IMR-90 (cell line): ENCODE measurements at regions not wholly inside any gene's neighbourhood (a gene's known extent, or its start where the extent isn't known, plus 50 kb on each side); places are given as distances from the start of the nearest gene placed in this dataset.

ENCODE experiments used
- ATAC-seq: fragments of 200-7000 bp; cut with Tn5 transposase; 2 replicates; pipeline ENCODE4 v1.9.1; 2020; ENCODE audit warnings: low read depth, mild to moderate bottlenecking, moderate library complexity
- BruUV-seq: library from RNA; stranded (reverse); fragments of 400-500 nt; replicated peaks from 2 replicates; lab custom pipeline; 2021; lab: Mats Ljungman, UMichigan
- CTCF ChIA-PET: fragments of 300-600 bp; formaldehyde crosslinking; extraction: SDS; loops from one replicate; lab custom pipeline; 2021; ENCODE audit warnings: antibody characterized with exemption; lab: Yijun Ruan, JAX
- POLR2A ChIA-PET: fragments of 300-600 bp; sonication (Branson Sonifier 250); formaldehyde crosslinking; loops from one replicate; lab custom pipeline; 2022; ENCODE audit warnings: antibody characterized with exemption; ENCODE audit not compliant: unreplicated experiment; lab: Charles Lee
- DNase-seq: peaks from one replicate; pipeline ENCODE4 v3.0.0; 2013
- H2AFZ ChIP-seq: replicated peaks from 2 replicates; pipeline ENCODE3; 2013; ENCODE audit warnings: low read length, mild to moderate bottlenecking; ENCODE audit not compliant: poor library complexity
- H2AK5ac ChIP-seq: 2 replicates; pipeline ENCODE4 v1.6.1; 2013; ENCODE audit warnings: low read depth, low read length, inconsistent platforms
- H2AK9ac ChIP-seq: replicated peaks from 2 replicates; pipeline ENCODE3; 2013; ENCODE audit warnings: mild to moderate bottlenecking, low read depth, low read length, moderate library complexity; ENCODE audit not compliant: poor library complexity
- H2BK120ac ChIP-seq: 2 replicates; pipeline ENCODE4 v1.6.1; 2013; ENCODE audit warnings: low read depth, low read length, inconsistent platforms
- H2BK15ac ChIP-seq: 3 replicates; pipeline ENCODE4 v1.6.1; 2013; ENCODE audit warnings: low read depth, low read length, inconsistent platforms
- H2BK20ac ChIP-seq: 2 replicates; pipeline ENCODE4 v1.6.1; 2013; ENCODE audit warnings: low read depth, mild to moderate bottlenecking, inconsistent platforms, low read length, moderate library complexity
- H2BK5ac ChIP-seq: 2 replicates; pipeline ENCODE4 v1.6.1; 2013; ENCODE audit warnings: mild to moderate bottlenecking, low read depth, low read length, inconsistent platforms; ENCODE audit not compliant: poor library complexity, severe bottlenecking
- H3K14ac ChIP-seq: replicated peaks from 2 replicates; pipeline ENCODE4 v1.6.1; 2013; ENCODE audit warnings: low read depth, low read length, inconsistent platforms
- H3K18ac ChIP-seq: 2 replicates; pipeline ENCODE4 v1.6.1; 2013; ENCODE audit warnings: low read depth, low read length, control low read depth
- H3K23ac ChIP-seq: 2 replicates; pipeline ENCODE4 v1.6.1; 2013; ENCODE audit warnings: low read depth, low read length, inconsistent platforms
- H3K27ac ChIP-seq: 2 replicates; pipeline ENCODE4 v1.5.1; 2013; ENCODE audit warnings: mild to moderate bottlenecking, control low read depth, low read length; ENCODE audit not compliant: insufficient read depth
- H3K27me3 ChIP-seq: 2 replicates; pipeline ENCODE4 v1.6.1; 2013; ENCODE audit warnings: low read length; ENCODE audit not compliant: control insufficient read depth, insufficient read depth
- H3K36me3 ChIP-seq: 2 replicates; pipeline ENCODE4 v1.6.1; 2013; ENCODE audit warnings: low read length, mixed read lengths; ENCODE audit not compliant: control insufficient read depth, insufficient read depth
- H3K4ac ChIP-seq: 2 replicates; pipeline ENCODE4 v1.6.1; 2013; ENCODE audit warnings: low read depth, low read length, inconsistent platforms
- H3K4me1 ChIP-seq: 2 replicates; pipeline ENCODE4 v1.6.1; 2013; ENCODE audit warnings: low read length, mixed read lengths; ENCODE audit not compliant: control insufficient read depth, insufficient read depth
- H3K4me2 ChIP-seq: 2 replicates; pipeline ENCODE4 v1.6.1; 2013; ENCODE audit warnings: low read depth, mild to moderate bottlenecking, control low read depth, low read length, moderate library complexity
- H3K4me3 ChIP-seq: 2 replicates; pipeline ENCODE4 v1.5.1; 2013; ENCODE audit warnings: low read depth, mild to moderate bottlenecking, control low read depth, low read length, moderate library complexity; ENCODE audit not compliant: insufficient read depth
- H3K56ac ChIP-seq: 2 replicates; pipeline ENCODE4 v1.6.1; 2013; ENCODE audit warnings: low read length, inconsistent platforms; ENCODE audit not compliant: insufficient read depth; ENCODE audit errors: extremely low read depth
- H3K79me1 ChIP-seq, 2 experiments: 2 replicates each; pipeline ENCODE4 v1.6.1; 2013; ENCODE audit warnings: low read length in 2 of 2, inconsistent platforms in 1 of 2, low read depth in 1 of 2
- H3K9ac ChIP-seq: 2 replicates; pipeline ENCODE4 v1.6.1; 2013; ENCODE audit warnings: low read depth, low read length, control low read depth
- H3K9me1 ChIP-seq: 2 replicates; pipeline ENCODE4 v1.6.1; 2013; ENCODE audit warnings: low read length, inconsistent platforms; ENCODE audit not compliant: insufficient read depth
- H3K9me3 ChIP-seq: 2 replicates; pipeline ENCODE4 v1.6.1; 2013; ENCODE audit warnings: low read length; ENCODE audit not compliant: control insufficient read depth, insufficient read depth
- H4K20me1 ChIP-seq: 2 replicates; pipeline ENCODE4 v1.6.1; 2013; ENCODE audit warnings: low read length, inconsistent platforms; ENCODE audit not compliant: insufficient read depth
- H4K5ac ChIP-seq: 2 replicates; pipeline ENCODE4 v1.6.1; 2013; ENCODE audit warnings: mild to moderate bottlenecking, low read depth, low read length, control low read depth
- H4K8ac ChIP-seq, 2 experiments: 2 replicates each; pipeline ENCODE4 v1.6.1; 2013; ENCODE audit warnings: low read depth in 2 of 2, low read length in 2 of 2, control low read depth in 1 of 2, inconsistent platforms in 1 of 2
- H4K91ac ChIP-seq: 2 replicates; pipeline ENCODE4 v1.6.1; 2013; ENCODE audit warnings: low read depth, low read length, inconsistent platforms; ENCODE audit not compliant: insufficient read depth
- BHLHE40 ChIP-seq: fragments of 150-350 bp; IDR thresholded peaks from 2 replicates; pipeline ENCODE4 v1.6.1; 2016; ENCODE audit warnings: mild to moderate bottlenecking, low read depth, low read length
- CEBPB ChIP-seq: IDR thresholded peaks from 2 replicates; pipeline ENCODE4 v1.6.1; 2012; ENCODE audit warnings: low read depth, low read length, improper control_type of control experiment
- CHD1 ChIP-seq: IDR thresholded peaks from 2 replicates; pipeline ENCODE4 v1.6.1; 2012; ENCODE audit warnings: low read depth, low read length, improper control_type of control experiment
- FOS ChIP-seq: fragments of 150-350 bp; IDR thresholded peaks from 2 replicates; pipeline ENCODE4 v1.6.1; 2016; ENCODE audit warnings: low read depth, low read length
- MAFK ChIP-seq: IDR thresholded peaks from 2 replicates; pipeline ENCODE4 v1.6.1; 2012; ENCODE audit warnings: low read depth, low read length, improper control_type of control experiment
- MAZ ChIP-seq: IDR thresholded peaks from 2 replicates; pipeline ENCODE4 v1.6.1; 2012; ENCODE audit warnings: low read depth, mild to moderate bottlenecking, low read length, improper control_type of control experiment, moderate library complexity, borderline replicate concordance
- NFE2L2 ChIP-seq: fragments of 150-350 bp; IDR thresholded peaks from 2 replicates; pipeline ENCODE4 v1.6.1; 2016; ENCODE audit warnings: low read depth, mild to moderate bottlenecking, low read length
- POLR2A ChIP-seq: IDR thresholded peaks from 2 replicates; pipeline ENCODE4 v1.6.1; 2012; ENCODE audit warnings: mild to moderate bottlenecking, low read depth, low read length
- RAD21 ChIP-seq: IDR thresholded peaks from 2 replicates; pipeline ENCODE4 v1.6.1; 2012; ENCODE audit warnings: low read length, improper control_type of control experiment
- RCOR1 ChIP-seq: IDR thresholded peaks from 2 replicates; pipeline ENCODE4 v1.6.1; 2012; ENCODE audit warnings: mild to moderate bottlenecking, low read length, improper control_type of control experiment; ENCODE audit not compliant: insufficient replicate concordance
- RFX5 ChIP-seq: IDR thresholded peaks from 2 replicates; pipeline ENCODE4 v1.8.0; 2012; ENCODE audit warnings: low read depth, mild to moderate bottlenecking, low read length, moderate library complexity
- WGBS, 2 experiments: methylation state at CpG; one replicate each; pipeline versions ENCODE4 v1.1.5 to v1.1.7; 2013; ENCODE audit warnings: missing lambda C conversion rate in 2 of 2; ENCODE audit not compliant: insufficient read length in 1 of 2; ENCODE audit errors: extremely low coverage in 2 of 2; 5-methylcytosine and 5-hydroxymethylcytosine counted together
- dilution Hi-C: fragments of 300-500 bp; cut with HindIII; formaldehyde crosslinking; loops from one replicate; pipeline ENCODE4 v1.14.3; 2018; ENCODE audit warnings: low sequenced_read_pairs; ENCODE audit not compliant: unreplicated experiment
- in situ Hi-C: fragments of 300-500 bp; cut with MboI; formaldehyde crosslinking; loops from 3 replicates; pipeline ENCODE4 v1.14.3; 2019; ENCODE audit warnings: low sequenced_read_pairs, inconsistent platforms, mixed read lengths
- intact Hi-C: fragments of 100-400 bp; cut with micrococcal nuclease; formaldehyde crosslinking; loops from 2 replicates; pipeline ENCODE4 v1.10.0; 2022
- TF ChIP-seq, protein P1 (sequence below): conservative IDR thresholded peaks from 2 replicates; pipeline ENCODE4 v1.5.1; 2012; ENCODE audit warnings: mild to moderate bottlenecking, low read depth, low read length, improper control_type of control experiment

DNA sequence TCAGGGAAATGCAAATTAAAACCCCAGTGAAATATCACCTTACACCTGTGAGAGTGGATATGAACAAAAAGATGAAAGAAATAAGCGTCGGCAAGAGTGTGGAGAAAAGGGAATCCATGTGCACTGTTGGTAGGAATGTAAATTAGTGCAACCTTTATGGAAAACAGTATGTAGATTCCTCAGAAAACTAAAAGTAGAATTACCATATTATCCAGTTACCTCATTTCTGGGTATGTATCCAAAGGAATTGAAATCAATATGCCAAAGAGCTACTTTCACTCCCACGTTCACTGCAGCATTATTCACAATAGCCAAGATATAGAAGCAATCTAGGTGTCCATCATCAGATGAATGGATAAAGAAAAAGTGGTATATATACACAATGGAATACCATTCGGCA lies 246.0 kb upstream of the ARHGAP20 start:
- no TSS peak for BruUV-seq
- intact Hi-C loops (no loop called here), dilution Hi-C loops (no loop called here), in situ Hi-C loops (no loop called here)
- no peak overlapping the region for H2BK15ac ChIP-seq
- POLR2A ChIA-PET, result no interaction called here
- no peak overlapping the region for H4K8ac ChIP-seq
- H3K27ac ChIP-seq, result no peak overlapping the region
- H2BK120ac ChIP-seq, result no peak overlapping the region
- CTCF ChIA-PET, result no interaction called here
- H3K23ac ChIP-seq, result no peak overlapping the region
- no peaks in the 10 kb centered on the region for H3K79me1 ChIP-seq
- no peak overlapping the region for H4K5ac ChIP-seq
- H2AK5ac ChIP-seq, result no peak overlapping the region
- ATAC-seq, result no peak
- no peak for TF ChIP-seq NFE2L2
- no peak for TF ChIP-seq CHD1
- TF ChIP-seq, protein P1, sequence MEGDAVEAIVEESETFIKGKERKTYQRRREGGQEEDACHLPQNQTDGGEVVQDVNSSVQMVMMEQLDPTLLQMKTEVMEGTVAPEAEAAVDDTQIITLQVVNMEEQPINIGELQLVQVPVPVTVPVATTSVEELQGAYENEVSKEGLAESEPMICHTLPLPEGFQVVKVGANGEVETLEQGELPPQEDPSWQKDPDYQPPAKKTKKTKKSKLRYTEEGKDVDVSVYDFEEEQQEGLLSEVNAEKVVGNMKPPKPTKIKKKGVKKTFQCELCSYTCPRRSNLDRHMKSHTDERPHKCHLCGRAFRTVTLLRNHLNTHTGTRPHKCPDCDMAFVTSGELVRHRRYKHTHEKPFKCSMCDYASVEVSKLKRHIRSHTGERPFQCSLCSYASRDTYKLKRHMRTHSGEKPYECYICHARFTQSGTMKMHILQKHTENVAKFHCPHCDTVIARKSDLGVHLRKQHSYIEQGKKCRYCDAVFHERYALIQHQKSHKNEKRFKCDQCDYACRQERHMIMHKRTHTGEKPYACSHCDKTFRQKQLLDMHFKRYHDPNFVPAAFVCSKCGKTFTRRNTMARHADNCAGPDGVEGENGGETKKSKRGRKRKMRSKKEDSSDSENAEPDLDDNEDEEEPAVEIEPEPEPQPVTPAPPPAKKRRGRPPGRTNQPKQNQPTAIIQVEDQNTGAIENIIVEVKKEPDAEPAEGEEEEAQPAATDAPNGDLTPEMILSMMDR, result no peak
- no peak for TF ChIP-seq RFX5
- TF ChIP-seq POLR2A, result no peak
- TF ChIP-seq MAZ, result no peak
- TF ChIP-seq MAFK, result no peak
- no peak for TF ChIP-seq CEBPB
- TF ChIP-seq RCOR1, result no peak
- TF ChIP-seq RAD21, result no peak
- TF ChIP-seq FOS, result no peak
- no peak for TF ChIP-seq BHLHE40
- no peak overlapping the region for H3K4me3 ChIP-seq
- H3K9me3 ChIP-seq, result no peaks in the 10 kb centered on the region
- H3K4me2 ChIP-seq, result no peak overlapping the region
- H3K18ac ChIP-seq, result no peak overlapping the region
- no peaks in the 10 kb centered on the region for H3K36me3 ChIP-seq
- H2BK20ac ChIP-seq, result no peak overlapping the region
- H3K27me3 ChIP-seq, result no peaks in the 10 kb centered on the region
- H3K4me1 ChIP-seq, result peaks cover 4% of the 10 kb centered on the region; the same call in 1 of the 2 replicates
- no peak overlapping the region for H3K9ac ChIP-seq
- H2BK5ac ChIP-seq, result no peak overlapping the region
- WGBS, 2 experiments, result no CpG with 5 or more reads among the region's 4 CpGs
- no peak overlapping the region for H4K91ac ChIP-seq
- no peak overlapping the region for H2AK9ac ChIP-seq
- no peak overlapping the region for H3K4ac ChIP-seq
- H3K56ac ChIP-seq, result no peak overlapping the region
- no peak for DNase-seq
- H4K20me1 ChIP-seq, result no peaks in the 10 kb centered on the region
- H3K9me1 ChIP-seq, result no peaks in the 10 kb centered on the region
- H2AFZ ChIP-seq, result no peak overlapping the region
- H3K14ac ChIP-seq, result no peak overlapping the region
